H1 (cell line): ENCODE measurements at regions not wholly inside any gene's neighbourhood (a gene's known extent, or its start where the extent isn't known, plus 50 kb on each side); places are given as distances from the start of the nearest gene placed in this dataset.

Experiments used
- GTF2F1 ChIP-seq: IDR thresholded peaks from 2 replicates; pipeline ENCODE4 v1.6.1; 2012; ENCODE audit warnings: low read depth, low read length, improper control_type of control experiment, borderline replicate concordance
- NRF1 ChIP-seq: IDR thresholded peaks from 2 replicates; pipeline ENCODE4 v1.6.1; 2011; ENCODE audit warnings: mild to moderate bottlenecking, low read depth, low read length, improper control_type of control experiment

DNA sequence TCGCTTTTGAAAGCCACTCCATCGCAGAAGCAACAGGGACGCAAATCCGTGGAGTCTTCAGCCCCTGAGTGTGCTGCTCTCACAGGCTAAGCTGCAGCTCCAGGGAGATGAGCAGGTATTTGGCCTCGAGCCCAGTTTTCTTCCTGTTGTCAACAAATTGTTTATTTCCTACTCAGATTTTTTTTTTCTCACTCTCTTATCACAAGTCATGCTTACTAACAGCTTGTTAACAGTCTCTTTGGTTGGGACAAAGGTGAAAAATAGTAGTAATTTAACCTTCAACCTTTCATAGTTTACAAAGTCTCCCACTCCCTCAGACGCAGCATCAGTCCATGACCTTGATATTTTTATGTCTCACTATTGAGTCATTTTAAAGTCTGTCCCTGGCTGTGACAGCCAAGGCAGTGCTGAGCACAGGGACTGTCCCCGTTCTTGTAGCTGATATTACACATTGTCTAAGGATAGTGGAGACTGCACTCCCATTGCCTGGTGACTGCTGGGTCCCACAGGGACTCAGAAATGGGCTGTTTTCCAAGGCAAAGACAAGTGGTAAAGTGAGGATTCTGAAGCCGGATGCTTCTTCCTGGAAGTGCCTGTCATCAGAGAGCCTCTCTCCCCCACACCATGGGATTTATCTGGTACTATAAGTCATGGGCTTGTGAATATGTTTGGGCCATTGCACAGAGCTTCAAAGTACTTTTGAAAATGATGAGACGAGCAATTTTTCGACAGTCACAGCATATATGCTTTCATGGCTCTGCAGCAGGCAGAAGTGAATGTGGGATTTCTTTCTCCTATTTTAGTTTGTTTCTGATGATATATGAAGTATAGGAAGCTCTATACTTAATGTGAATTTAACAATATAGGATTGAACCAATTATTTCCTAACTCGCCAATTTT lies 59.8 kb upstream of the UNC13C start (continued):
- no peak for TF ChIP-seq GTF2F1
- no peak for TF ChIP-seq NRF1
